NB4 (cell line): ENCODE measurements at regions not wholly inside any gene's neighbourhood (a gene's known extent, or its start where the extent isn't known, plus 50 kb on each side); places are given as distances from the start of the nearest gene placed in this dataset.

Experiments used
- POLR2A ChIP-seq: IDR thresholded peaks from 2 replicates; pipeline ENCODE4 v1.6.1; 2011; ENCODE audit warnings: mild to moderate bottlenecking; ENCODE audit not compliant: insufficient read length; ENCODE audit errors: extremely low read depth
- TF ChIP-seq, protein P1 (sequence below): IDR thresholded peaks from one replicate; pipeline ENCODE4 v1.5.1; 2012; ENCODE audit warnings: low read depth, low read length

DNA sequence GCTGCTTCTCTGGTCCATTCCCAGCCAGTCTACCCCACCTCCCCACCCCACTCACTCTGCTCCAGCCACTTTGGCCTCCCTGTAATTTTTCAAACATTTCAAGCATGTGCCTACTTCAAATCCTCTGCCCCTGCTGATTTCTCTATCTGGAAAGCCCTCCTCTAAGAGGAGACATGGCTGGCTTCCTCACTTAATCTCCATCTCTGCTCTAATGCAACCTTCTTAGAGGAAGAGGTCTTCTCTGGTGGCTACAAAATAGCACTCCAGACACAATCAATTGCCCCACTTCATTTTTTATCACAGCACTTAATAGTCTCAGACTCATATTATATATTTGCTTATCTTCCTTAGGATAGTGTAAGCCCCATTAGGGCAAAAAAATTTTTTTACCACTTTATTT, 161.1 kb upstream of the SLC39A10 start:
- TF ChIP-seq POLR2A = no peak
- TF ChIP-seq, protein P1, sequence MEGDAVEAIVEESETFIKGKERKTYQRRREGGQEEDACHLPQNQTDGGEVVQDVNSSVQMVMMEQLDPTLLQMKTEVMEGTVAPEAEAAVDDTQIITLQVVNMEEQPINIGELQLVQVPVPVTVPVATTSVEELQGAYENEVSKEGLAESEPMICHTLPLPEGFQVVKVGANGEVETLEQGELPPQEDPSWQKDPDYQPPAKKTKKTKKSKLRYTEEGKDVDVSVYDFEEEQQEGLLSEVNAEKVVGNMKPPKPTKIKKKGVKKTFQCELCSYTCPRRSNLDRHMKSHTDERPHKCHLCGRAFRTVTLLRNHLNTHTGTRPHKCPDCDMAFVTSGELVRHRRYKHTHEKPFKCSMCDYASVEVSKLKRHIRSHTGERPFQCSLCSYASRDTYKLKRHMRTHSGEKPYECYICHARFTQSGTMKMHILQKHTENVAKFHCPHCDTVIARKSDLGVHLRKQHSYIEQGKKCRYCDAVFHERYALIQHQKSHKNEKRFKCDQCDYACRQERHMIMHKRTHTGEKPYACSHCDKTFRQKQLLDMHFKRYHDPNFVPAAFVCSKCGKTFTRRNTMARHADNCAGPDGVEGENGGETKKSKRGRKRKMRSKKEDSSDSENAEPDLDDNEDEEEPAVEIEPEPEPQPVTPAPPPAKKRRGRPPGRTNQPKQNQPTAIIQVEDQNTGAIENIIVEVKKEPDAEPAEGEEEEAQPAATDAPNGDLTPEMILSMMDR = no peak
